Germinal center (tissue), 1 donor: ENCODE measurements at regions not wholly inside any gene's neighbourhood (a gene's known extent, or its start where the extent isn't known, plus 50 kb on each side); places are given as distances from the start of the nearest gene placed in this dataset.

ENCODE experiments used
- DNase-seq: peaks from one replicate; pipeline ENCODE4 v3.0.0; 2012; ENCODE audit warnings: mixed read lengths, low spot score

GRCh38 chr5:169448826-169449225 lies 134.7 kb upstream of the SPDL1 start:
- DNase-seq, result no peak

DNA sequence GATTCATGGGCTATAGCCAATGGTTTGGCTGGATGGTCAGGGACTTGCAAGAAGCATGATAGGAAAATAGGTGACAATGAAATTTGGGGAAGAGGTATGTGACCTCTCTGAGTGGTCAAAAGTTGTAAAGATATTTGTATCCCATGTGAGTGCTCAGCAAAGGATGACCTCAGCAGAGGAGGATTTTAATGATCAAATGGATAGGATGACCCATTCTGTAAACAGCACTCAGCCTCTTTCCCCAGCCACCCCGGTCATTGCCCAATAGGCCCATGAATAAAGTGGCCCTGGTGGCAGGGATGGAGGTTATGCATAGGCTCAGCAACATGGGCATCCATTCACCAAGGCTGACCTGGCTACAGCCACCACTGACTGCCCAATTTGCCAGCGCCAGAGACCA lies 138.4 kb upstream of the SPDL1 start:
- DNase-seq, result no peak

DNA sequence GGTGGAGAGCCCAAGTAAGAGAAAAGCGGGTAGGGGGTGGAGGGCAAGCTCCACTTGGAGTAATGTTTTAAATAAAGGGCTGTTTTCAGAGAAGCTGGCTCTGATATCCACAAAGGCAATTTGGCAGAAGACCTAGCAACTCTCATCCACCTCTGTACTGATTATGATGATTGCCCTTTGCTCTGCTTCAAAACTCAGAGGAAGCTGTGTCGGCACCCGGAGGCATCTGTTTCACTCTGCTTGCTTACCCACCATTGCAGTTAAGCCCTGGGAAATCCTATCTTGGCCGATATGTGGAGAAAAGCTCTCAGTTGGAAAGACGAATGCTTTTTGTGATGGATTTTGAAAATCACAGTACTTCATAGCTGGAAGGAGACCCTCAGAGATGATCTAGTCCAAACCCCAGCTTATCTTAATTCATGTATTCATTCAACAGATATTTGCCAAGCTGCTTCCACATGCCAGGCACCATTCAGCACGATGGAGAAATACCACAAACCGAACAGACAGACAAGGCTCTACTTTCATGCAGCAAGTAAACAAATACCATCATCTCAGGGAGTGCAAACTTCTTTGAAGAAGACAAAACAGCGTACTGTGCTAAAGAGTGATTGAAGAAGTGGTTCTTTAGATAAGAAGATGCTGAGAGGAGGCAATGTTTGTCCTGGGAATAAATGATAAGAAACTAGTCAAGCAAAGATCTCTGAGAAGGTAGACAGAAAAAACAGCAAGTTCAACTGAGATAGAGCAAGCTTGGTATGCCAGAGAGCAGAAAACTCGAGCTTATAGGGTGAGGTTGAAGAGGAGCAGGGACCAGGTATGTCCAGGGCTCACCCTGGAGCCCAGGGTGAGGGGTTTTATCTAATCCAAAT lies 140.4 kb upstream of the SPDL1 start:
- DNase-seq, result no peak

DNA sequence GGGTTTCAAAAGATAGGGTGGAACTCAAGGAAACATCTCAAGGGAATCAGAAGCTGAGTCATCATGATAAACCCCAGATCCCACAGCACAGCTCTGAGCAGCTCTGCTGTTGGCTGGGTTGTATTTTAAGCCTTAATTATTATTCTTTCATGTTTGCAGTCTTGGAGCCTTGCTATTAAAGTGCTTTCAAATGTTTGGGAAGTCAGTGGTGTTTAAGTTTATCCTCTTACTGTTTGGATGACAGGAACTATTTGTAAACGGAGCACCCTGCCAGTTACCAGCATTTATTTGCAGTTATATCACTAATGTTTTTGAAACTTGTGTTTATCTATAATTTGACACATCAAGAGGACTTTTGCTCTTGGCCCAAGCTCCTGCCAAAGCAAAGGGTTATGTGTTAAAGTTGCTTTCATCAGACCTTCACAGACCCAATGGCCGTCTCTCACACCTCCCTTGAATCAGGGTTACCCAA lies 141.1 kb upstream of the SPDL1 start:
- DNase-seq, result no peak

DNA sequence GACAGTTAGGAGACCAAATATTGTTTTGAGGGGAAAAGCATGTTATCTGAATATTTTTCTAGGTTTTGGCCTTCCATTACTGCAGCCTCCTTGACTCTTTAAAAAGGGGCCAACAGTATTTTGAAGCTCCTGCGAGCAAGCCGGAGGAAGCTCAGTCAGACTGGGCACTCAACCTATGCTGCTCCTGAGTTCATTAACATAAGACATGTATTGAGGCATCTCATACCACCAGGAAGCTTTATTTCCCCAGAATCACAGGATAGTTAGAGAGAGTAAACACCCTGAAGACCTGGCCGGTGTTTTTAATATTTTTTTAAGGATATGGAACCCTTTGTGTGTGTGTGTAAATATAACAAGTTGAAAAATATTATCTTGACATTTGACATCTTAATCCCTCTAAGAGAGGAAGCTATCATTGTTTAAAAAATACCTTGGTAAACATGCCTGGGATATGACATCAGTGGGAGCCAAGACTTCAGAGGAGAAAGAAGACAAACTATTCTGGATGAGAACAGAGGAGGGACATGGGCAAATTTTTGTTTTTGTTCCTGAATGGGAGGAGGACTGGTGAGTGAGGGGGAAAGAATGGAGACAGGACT lies 139.3 kb upstream of the SLIT3 start:
- DNase-seq, result no peak

GRCh38 chr5:169439362-169439761 lies 138.4 kb upstream of the SLIT3 start:
- DNase-seq, result no peak

- no peak for DNase-seq
These were observed 134.7 kb upstream of the SLIT3 start for GRCh38 chr5:169435506-169436229.

- DNase-seq, result no peak
These were observed 132.3 kb upstream of the SLIT3 start for GRCh38 chr5:169433221-169433651.

GRCh38 chr5:169431386-169431785 lies 130.4 kb upstream of the SLIT3 start:
- no peak for DNase-seq

- DNase-seq, result no peak
These were observed 129.7 kb upstream of the SLIT3 start for GRCh38 chr5:169430671-169431070.

DNA sequence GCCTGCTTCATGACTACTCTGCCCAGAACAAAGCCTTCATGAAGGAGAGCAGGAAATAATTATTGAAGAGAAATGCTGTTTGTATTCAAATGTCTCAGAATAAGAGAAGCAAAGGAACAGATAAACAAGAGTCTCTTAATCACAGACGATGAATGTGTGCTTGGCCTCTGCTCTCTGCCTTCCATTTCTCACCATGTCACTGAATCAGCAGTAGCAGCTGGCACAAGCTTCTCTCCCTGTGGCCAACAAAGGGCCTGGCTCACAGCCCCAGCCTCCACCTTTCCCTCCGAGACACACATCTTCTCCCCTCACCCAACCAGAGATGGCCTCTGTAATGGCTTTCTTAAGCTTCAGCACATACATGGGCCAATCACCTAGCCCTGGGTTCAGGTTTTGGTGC lies 128.1 kb upstream of the SLIT3 start:
- no peak for DNase-seq

DNA sequence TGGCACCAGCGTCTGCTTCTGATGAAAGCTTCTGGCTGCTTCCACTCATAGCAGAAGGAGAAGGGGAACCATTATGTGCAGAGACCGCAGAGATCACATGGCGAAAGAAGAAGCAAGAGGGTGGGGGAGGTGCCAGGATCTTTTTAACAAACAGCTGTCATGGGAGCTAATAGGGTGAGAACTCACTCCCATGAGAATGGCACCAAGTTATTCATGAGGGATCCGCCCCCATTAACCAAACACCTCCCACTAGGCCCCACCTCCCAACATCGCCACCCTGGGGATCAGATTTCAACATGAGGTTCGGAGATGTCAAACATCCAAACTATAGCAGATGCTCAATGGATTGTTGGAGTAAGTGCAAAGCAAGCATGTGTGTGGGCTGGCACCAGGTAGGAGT lies 125.8 kb upstream of the SLIT3 start:
- DNase-seq, result no peak

- no peak for DNase-seq
These were observed 123.9 kb upstream of the SLIT3 start for GRCh38 chr5:169424670-169425378.

- no peak for DNase-seq
These were observed 123.3 kb upstream of the SLIT3 start for GRCh38 chr5:169424279-169424655.

DNA sequence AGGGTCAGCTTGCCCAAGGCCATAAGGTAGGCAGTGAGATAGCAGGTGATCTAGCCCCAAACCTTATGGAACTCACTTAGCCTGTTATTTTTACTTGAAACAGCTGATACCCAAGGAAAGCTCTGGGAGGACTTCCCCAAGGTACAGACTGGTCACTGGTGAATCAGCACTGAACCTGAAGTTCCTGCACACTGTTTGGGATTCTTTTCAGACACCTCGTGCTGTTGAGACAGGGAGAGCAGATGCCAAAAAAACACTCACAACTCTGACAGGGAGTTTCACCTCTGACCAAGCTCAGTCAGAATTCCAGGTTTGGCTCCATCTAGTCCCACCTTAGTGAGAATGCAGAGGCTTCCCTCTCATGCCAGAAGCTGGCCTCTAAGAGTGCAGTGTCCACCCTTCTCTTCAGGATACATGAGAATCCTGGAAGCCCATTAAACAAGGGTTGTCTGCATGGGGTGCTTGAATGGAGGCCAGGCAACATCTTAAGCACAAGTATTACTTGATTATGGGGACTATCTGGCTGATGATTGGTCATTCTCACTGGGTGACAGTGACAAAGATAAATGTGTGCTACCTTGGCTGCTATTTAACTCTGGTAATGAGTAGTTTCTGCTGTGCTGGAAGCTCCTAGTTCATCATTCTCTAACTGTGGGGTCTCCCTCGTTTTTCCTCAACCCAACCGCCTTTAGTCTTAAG lies 122.8 kb upstream of the SLIT3 start:
- DNase-seq, result no peak

- no peak for DNase-seq
These were observed 121.1 kb upstream of the SLIT3 start for GRCh38 chr5:169422087-169422486.

- DNase-seq, result no peak
These were observed 120.7 kb upstream of the SLIT3 start for GRCh38 chr5:169421677-169422076.

DNA sequence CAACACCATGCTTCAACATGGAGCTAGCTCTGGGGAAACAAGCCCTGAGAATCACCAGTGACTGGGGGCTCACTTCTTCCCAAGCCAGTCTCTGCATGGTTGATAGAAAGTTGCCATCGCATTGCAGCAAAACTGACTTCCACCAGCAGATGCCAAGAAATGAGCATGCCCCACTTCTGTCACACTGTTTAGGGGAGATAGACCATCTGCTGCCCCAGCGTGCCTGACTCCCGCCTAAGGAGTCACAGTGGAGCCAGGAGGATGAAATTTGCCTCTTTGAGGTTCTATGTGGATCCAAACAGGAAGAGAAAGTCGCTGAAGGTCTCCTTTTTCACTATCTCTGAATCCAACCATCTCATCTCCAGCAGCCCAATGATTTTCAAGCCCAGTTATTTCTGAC lies 116.7 kb upstream of the SLIT3 start:
- no peak for DNase-seq

DNA sequence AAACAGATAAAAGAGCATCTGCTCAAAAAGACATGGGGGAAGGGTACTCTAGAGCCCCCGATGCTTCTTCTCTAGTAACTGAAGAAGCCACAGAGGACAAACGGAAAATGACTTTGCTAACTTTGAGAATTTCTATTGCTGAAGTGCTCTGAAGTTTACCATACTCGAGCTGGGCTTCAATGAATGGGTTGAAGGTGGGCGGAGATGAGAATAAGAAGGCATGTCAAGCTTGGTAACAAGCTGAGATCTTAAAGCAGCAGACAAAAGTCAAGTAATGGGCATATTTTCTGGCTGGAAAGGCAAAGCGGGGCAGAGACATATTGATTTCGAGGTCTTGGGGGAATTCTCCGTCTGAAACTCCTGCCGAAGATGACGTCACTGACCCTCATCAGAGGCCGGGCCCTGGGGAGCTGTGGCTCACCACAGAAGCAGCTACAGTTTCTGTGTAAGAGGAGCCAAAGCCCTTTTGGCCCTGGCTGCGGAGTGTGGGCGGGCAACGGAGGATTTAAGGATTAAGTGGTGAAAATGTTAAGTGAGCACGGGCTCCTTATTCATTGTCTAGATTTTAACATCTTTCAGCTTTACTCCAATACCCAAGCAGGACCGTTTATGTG lies 115.8 kb upstream of the SLIT3 start:
- peak; percentile 19 for DNase-seq

DNA sequence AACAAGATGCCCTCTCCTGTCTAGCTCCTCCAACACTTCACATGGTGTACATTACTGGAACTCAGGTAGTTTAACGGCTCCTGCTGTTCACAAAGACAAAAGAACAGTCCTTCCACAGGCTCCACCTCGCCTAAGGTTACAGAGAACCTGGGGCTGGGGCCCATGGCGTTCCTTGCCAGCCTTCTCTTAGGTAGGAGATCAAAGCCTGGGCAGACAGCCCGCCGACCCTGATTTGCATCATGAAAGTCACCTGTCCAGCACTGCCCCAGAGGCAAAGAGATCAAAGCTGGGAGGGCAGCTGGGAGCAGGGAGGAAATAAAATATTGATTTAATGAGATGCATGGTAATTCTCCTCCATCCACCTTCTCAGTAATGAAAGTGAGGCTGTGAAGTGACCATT lies 115.0 kb upstream of the SLIT3 start:
- no peak for DNase-seq

- no peak for DNase-seq
These were observed 114.4 kb upstream of the SLIT3 start for GRCh38 chr5:169415371-169415770.
